OCI-LY7 (cell line): ENCODE measurements at regions not wholly inside any gene's neighbourhood (a gene's known extent, or its start where the extent isn't known, plus 50 kb on each side); places are given as distances from the start of the nearest gene placed in this dataset.

Experiments used
- EZH2phosphoT487 ChIP-seq: fragments of 200-600 bp; sonication (generic); IDR thresholded peaks from 2 replicates; pipeline ENCODE4 v1.6.1; 2018; ENCODE audit warnings: low read depth, borderline replicate concordance, mild to moderate bottlenecking, mixed run types, antibody characterized with exemption, low read length, moderate library complexity, mixed read lengths
- TF ChIP-seq, protein P1 (sequence below): fragments of 200-600 bp; sonication (generic); conservative IDR thresholded peaks from 2 replicates; pipeline ENCODE4 v1.5.1; 2014; ENCODE audit warnings: mild to moderate bottlenecking, antibody characterized with exemption, low read length, moderate library complexity, mixed read lengths

DNA sequence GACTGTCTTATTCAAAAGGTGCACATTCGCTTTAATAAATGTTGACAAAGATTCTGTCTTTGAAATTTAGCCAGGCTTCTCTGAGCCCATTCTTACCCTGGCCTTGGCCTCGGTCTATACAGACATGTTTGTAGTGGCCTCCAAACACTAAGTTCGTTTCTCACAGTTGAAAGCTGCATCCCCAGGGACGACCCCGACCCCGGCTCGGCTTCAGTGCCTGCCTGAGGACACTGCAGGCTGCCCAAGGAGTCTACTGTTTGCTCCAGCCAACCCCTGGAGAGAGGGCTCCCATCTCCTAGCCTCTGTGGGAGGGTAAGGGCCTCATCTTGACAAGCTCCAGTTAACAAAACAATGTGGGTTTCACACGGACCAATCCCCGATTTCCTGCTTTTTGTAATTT, 390.6 kb upstream of the ZFP42 start:
- TF ChIP-seq, protein P1, sequence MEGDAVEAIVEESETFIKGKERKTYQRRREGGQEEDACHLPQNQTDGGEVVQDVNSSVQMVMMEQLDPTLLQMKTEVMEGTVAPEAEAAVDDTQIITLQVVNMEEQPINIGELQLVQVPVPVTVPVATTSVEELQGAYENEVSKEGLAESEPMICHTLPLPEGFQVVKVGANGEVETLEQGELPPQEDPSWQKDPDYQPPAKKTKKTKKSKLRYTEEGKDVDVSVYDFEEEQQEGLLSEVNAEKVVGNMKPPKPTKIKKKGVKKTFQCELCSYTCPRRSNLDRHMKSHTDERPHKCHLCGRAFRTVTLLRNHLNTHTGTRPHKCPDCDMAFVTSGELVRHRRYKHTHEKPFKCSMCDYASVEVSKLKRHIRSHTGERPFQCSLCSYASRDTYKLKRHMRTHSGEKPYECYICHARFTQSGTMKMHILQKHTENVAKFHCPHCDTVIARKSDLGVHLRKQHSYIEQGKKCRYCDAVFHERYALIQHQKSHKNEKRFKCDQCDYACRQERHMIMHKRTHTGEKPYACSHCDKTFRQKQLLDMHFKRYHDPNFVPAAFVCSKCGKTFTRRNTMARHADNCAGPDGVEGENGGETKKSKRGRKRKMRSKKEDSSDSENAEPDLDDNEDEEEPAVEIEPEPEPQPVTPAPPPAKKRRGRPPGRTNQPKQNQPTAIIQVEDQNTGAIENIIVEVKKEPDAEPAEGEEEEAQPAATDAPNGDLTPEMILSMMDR: no peak
- TF ChIP-seq EZH2phosphoT487: no peak
